HG03039 (cell line): ENCODE measurements at regions not wholly inside any gene's neighbourhood (a gene's known extent, or its start where the extent isn't known, plus 50 kb on each side); places are given as distances from the start of the nearest gene placed in this dataset.

Experiments
- ATAC-seq: cut with Tn5 transposase; IDR thresholded peaks from one replicate; pipeline ENCODE4 v1.9.1; 2021; ENCODE audit warnings: mild to moderate bottlenecking, moderate library complexity; ENCODE audit not compliant: unreplicated experiment

DNA sequence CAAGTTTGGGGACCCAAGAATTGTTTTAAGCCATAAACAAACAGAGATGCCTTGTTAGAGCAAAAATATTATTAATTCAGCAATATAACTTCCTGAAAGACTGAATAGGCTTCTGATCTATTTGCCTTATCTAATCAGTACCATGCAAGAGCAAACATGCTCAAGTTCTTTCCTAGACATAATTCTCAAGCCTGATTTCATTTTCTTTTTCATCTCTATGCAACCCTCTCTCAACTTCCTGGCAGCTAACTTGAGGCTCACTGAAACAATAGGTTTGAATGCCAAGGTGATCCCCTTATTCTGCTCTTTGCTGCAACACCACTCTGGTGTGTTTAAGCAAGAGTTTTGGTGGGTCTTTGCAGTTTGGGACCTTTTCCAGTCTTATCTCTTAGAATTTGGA is 230.9 kb upstream of the CD96 start:
- no peak for ATAC-seq

DNA sequence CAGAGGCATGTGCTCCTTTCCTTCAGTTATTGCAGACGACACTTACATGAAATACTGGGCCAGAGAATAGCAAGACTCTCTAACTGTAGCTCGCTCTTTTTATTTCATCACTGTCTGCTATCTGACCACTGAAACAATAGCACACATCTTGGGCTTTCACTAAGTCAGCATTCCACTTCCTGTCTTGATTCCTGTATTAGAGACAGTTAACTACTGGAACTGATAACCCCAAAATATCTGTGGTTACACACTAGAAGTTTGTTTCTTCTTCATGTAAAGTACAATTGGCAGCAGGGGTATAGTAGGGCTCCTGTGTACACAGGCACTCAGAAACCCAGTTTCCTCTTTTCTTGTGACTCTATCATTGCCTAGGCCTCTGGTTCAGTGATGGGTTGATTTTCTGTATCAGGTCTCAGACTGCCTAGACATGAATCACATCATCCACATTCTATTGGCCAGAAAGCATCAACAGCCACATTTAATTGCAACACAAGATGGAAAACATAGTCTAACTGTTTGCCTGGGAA is 230.2 kb upstream of the CD96 start:
- ATAC-seq, result peak; percentile 78

GRCh38 chr3:111314181-111314873 is 227.7 kb upstream of the CD96 start:
- no peak for ATAC-seq

DNA sequence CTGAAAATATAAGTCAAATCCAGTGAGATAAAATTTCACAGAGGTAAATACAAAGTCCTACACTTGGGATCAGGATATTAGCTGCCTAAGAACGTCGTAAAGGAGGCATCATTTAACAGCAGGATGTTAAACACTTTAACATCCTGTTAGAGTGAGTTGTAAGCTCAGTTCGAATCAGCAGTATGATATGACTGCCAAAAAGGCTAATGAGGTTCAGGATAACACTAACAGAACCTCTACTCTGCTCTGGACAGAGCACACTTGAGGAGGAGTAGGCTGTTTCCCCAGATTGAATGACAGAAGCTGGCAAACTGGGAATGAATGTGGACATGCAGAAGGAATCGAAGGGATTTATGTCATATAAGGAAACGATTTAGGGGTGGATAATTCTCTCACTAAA is 227.1 kb upstream of the CD96 start:
- no peak for ATAC-seq

GRCh38 chr3:111315930-111316587 is 225.9 kb upstream of the CD96 start:
- ATAC-seq, result no peak

GRCh38 chr3:111318289-111318688 is 223.7 kb upstream of the CD96 start:
- no peak for ATAC-seq

GRCh38 chr3:111319598-111319997 is 222.4 kb upstream of the CD96 start:
- ATAC-seq, result no peak

- ATAC-seq, result no peak
These were observed 220.2 kb upstream of the CD96 start for GRCh38 chr3:111321786-111322185.

DNA sequence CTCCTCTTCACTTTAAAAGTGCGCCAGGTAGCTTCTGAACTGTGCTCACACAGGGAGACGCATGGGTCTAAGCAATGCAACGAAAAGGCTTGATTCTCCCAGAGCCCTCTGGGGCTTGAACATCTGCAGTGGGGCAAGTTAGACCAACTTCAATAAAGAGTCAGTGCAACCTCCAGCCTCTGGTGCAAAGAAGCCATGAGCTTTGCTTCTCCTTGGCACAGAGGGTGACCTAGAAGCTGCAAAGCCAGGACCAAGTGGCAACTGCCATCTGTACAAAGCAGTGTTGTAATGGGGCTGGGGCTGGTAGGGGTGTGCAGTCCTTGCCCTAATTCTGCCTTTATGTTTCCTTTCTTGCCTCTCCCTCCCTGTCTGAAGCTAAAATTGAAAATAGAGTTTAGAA is 219.0 kb upstream of the CD96 start:
- ATAC-seq, result no peak

GRCh38 chr3:111324151-111324550 is 217.8 kb upstream of the CD96 start:
- ATAC-seq, result no peak

- no peak for ATAC-seq
These were observed 217.4 kb upstream of the CD96 start for GRCh38 chr3:111324645-111325044.

DNA sequence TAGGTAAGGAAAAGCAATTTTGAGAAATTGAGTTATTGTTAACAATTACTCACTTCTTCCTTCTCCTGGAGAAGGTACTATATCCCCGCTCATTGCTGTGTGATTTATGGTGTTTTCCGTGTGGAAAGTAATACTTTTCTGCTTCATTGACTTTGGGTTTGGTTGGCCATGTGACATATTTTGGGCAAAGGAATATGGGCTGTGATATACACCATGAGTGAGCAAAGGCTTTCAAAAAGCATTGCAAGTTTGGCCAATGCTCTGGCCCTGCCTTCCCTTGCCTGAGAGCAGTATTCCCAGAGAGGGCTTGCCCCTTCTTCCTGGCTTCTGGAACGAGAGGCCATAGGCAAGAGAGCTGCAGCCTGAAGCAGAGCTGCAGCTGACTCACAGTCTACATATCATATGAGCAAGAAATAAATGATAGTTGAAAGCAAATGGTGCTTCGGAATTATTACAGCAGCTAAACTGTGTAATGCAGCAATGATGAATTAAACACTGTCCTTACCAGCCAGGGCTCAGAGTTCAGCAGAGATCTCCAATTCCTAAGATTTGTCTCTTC is 216.8 kb upstream of the CD96 start:
- no peak for ATAC-seq

GRCh38 chr3:111326144-111326995 is 215.6 kb upstream of the CD96 start:
- ATAC-seq, result no peak

- ATAC-seq, result no peak
These were observed 210.7 kb upstream of the CD96 start for GRCh38 chr3:111331306-111331705.

- no peak for ATAC-seq
These were observed 210.1 kb upstream of the CD96 start for GRCh38 chr3:111331912-111332311.

GRCh38 chr3:111332488-111333080 is 209.4 kb upstream of the CD96 start:
- no peak for ATAC-seq

GRCh38 chr3:111333642-111334041 is 208.4 kb upstream of the CD96 start:
- no peak for ATAC-seq

DNA sequence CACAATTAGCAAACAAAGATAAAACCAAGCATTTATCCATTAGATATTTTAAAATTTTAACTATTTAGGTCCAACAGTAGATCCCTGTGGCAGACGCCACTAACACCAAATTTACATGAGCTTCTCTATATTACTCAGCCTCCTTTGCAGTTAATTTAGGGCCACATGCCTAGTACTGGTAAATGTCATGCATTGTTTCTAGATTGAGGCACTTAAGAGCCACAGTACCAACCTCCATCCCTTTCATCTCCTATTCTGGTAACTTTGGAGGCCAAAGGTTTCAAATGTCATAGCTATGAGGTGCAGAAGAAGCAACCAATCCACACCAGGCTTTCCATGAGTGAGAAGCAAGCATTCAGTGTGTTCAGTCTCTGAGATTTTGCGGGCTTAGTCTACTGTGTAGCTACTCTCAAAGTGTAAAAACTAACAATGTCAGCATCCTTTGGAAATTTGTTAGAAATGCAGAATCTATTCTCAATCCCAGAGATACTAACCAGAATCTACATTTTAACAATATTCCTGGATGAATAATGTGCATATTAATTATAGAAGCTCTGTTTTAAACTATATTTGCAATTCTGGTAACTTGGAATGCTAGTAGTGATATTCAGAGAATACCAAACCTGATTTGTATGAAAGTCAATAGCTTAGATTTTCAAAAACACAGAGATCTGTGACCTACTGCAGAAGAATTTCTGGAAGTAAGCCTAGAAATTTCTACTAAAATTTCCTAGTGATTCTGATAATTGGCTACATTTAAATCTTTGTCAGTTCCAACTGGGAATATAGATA is 206.3 kb upstream of the CD96 start:
- peak; percentile 58 for ATAC-seq

DNA sequence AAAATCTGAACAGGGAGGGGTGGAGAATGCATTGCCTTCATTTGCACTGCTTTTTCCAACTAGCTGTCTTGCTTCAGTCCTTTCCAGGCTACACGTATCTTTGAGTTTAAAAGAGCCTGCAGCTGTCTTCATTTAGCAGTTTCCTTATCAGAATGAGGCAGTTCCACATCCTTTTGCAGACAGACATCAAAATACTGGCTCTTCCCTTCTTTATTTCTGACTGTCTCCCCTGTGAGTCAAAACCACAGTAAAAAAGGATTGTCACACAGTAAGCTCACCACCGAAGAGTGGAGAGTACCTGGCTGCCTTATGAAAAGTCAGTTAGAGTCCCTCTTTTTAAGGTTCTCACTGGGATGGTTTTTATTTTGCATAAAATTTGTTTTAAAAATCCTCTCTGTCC is 205.5 kb upstream of the CD96 start:
- ATAC-seq, result no peak

- ATAC-seq, result peak; percentile 51
These were observed 203.8 kb upstream of the CD96 start for GRCh38 chr3:111338059-111338698.
